HPDE6-E6E7 (cell line): ENCODE measurements at regions not wholly inside any gene's neighbourhood (a gene's known extent, or its start where the extent isn't known, plus 50 kb on each side); places are given as distances from the start of the nearest gene placed in this dataset.
"Not testable (repeated sequence)": the region's sequence is repeated elsewhere in the genome, so short reads cannot be mapped to it uniquely, and the experiment has no call there.

Experiments
- DNase-seq: peaks from one replicate; pipeline ENCODE4 v3.0.0; 2011; ENCODE audit warnings: missing footprints; ENCODE audit errors: extremely low spot score

- not testable (repeated sequence) for DNase-seq
Observed at GRCh38 chr4:132351606-132352005, 797.5 kb upstream of the PCDH10 start.

DNA sequence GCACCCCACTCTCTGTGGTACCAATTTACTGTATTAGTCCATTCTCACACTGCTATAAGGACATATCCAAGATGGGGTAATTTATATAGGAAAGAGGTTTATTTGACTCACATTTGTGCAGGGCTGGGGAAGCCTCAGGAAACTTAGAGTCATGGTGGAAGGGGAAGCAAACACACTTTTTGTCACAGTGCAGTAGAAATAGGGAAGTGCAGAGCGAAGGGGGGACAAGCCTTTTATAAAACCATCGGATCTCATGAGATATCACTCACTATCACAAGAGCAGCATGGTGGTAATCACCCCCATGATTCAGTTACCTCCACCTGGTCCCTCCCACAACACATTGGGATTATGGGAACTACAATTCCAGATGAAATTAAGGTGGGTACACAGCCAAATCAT lies 766.9 kb upstream of the PCDH10 start:
- DNase-seq = no peak

- DNase-seq = no peak
Observed at GRCh38 chr4:132383571-132384199, 765.4 kb upstream of the PCDH10 start.

- DNase-seq = no peak
Observed at GRCh38 chr4:132384709-132385108, 764.4 kb upstream of the PCDH10 start.

DNA sequence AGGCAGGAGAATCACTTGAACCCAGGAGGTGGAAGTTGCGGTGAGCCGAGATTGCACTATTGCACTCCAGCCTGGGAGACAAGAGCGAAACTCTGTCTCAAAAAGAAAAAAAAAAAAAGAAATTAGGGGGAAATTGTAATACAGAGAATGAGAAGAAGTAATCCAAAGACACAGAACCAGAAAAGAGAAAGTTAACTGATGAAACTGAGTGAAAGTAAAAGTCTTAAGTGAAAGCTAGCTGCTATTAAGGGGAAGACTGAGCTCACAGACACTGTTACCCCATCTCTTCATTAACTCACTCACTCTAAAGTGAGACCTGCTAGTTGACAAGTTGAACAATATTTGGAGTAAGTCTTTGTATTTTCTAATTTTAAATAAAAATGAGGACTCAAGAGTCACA lies 763.0 kb upstream of the PCDH10 start:
- no peak for DNase-seq

DNA sequence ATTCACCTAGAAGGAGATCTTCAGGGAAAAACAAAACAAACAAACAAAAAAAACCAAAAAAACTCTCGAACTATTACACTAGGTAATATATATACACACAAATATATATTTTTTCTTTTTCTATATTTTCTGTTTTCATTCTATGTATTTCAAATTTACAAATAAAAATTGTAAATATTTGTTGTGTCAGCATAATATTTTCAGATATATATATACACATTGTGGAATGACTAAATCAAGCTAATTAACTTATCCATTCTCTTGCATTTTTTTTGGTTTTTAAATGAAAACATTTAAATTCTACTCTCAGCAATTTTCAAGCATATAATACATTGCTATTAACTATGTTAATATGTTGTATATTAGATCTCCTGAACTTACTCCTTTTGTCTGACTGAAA lies 762.0 kb upstream of the PCDH10 start:
- no peak for DNase-seq

- DNase-seq = no peak
Observed at GRCh38 chr4:132395561-132395960, 753.5 kb upstream of the PCDH10 start.

GRCh38 chr4:132396636-132397035 lies 752.5 kb upstream of the PCDH10 start:
- no peak for DNase-seq

GRCh38 chr4:132417220-132417619 lies 731.9 kb upstream of the PCDH10 start:
- no peak for DNase-seq

DNA sequence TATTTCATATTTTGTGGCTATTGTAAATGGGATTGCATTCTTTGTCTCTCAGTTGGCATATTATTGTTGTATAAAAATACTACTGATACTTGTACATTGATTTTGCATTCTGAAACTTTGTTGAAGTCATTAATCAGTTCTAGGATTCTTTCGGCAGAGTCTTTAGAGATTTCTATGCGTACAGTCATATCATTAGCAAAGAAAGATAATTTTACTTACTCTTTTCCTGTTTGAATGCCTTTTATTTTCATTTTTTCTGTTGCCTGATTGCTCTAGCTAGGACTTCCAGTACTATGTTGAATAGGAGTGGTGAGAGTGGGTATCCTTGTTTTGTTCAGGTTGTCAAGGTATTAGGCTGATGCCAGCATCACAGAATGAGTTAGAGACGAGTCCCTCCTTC lies 722.0 kb upstream of the PCDH10 start:
- no peak for DNase-seq

DNA sequence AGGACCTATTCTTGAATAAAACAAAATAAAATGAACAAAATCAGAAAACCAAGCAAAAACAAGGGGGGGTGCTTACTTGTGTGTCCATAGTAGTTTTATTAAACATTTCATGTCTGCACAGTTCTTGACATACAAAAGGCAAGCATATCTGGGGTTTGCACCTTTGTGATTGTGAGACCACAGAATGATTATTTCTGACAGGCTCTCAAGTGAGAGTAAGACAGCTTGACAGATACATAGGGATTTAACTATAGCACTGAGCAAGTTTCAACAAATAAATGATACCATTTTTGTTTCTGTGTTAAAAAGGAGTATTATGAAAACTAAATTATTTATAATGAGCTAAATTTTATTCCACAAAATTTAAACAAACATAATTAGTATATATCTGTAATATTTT lies 712.0 kb upstream of the PCDH10 start:
- no peak for DNase-seq

DNA sequence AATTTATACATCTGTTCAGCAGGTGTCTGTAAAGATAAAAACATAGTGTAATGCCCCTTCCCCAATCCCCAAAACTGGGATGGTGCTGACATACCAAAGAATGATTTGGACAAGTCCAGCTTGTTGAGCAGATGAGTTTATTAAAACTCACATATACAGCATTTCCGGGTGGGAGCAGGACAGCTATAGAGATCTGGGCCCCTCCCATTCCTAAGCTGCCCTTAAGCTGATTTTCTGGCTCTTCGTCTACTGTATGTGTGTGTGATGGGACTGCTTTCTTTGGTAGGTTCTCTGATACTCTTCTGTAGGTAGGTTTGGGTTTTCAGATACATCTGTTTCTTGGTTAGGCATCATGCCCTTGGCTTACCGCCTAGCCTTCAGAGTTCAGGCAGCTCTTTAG lies 703.7 kb upstream of the PCDH10 start:
- DNase-seq = no peak

DNA sequence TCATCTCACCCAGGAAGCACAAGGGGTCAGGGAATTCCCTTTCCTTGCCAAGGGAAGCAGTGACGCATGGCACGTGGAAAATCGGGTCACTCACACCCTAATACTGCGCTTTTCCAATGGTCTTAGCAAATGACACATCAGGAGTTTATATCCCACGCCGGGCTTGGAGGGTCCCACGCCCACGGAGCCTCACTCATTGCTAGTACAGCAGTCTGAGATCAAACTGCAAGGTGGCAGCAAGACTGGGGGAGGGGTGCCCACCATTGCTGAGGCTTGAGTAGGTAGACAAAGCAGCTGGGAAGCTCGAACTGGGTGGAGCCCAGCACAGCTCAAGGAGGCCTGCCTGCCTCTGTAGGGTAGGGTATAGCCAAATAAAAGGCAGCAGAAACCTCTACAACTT lies 691.1 kb upstream of the PCDH10 start:
- DNase-seq = not testable (repeated sequence)

GRCh38 chr4:132479543-132479942 lies 669.6 kb upstream of the PCDH10 start:
- DNase-seq = no peak

DNA sequence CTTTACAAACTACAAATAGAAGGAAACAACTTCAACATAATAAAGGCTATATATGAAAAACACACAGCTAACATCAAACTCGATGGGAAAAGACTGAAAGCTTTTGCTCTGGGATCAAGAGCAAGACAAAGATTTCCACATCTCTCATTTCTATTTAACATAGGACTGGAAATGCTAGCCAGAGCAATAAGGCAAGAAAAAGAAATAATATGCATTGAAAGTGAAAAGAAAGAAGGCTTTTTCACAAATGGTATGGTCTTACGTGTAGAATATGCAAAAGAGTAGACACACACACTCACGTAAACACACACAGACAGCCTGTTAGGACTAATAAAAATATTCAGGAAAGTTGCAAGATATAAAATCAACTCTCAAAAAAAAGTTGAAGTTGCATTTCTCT lies 660.5 kb upstream of the PCDH10 start:
- no peak for DNase-seq

GRCh38 chr4:132493476-132493875 lies 655.6 kb upstream of the PCDH10 start:
- no peak for DNase-seq

- DNase-seq = not testable (repeated sequence)
Observed at GRCh38 chr4:132495267-132495812, 653.8 kb upstream of the PCDH10 start.

- no peak for DNase-seq
Observed at GRCh38 chr4:132498215-132498614, 650.9 kb upstream of the PCDH10 start.

GRCh38 chr4:132502096-132502552 lies 647.0 kb upstream of the PCDH10 start:
- no peak for DNase-seq

DNA sequence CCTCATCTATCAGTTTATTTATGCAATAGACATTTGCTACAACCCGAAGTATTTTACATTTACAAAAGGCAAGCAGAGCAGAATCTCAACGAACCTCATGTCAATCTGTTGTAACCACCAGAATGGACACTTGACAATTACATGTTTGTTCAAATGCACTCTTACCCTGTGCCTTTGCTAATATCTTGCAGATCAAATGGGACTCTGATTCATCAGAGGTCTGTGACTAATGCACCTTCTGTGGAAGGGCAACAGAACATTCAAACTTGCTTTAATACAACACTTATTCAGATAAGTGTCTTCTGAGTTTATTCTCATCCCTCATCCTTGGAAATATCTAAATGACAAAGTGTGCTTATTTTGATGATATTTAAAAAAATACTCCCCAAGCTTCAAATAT lies 644.7 kb upstream of the PCDH10 start:
- no peak for DNase-seq

DNA sequence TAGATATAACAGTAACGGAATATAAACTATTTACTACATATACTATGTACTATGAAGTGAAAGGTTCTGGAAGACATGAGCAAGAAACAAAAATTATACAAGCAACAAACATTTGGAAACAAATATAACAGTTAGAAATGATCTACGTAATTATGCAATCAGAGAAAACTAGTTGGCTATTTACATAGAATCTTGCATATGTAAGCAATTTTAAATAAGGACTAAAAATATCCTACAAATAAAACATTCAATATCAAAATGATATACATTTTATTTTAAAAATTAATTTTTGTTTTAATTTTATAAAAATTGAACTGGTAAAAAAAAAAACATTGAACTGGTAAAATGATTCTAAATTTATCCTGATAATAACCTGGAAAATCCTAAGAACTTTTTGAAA lies 642.5 kb upstream of the PCDH10 start:
- DNase-seq = no peak

DNA sequence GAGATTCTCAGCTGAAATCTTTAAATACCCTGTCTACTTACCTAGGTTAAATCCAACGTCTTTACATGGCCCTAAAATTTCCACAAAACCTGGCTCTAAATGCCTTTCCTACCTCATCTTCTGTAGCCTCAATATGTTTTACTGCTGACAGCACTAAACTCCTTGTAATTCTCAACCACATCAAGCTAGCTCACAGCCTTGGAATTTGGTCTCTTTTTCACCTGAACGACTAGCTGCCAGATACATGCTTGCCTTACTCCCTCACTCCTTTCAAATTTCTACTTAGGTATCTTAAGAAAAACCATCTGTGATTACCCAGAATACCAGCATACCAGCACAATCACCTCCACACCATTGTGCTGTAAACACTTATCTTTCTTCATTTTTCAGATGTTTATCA lies 635.6 kb upstream of the PCDH10 start:
- no peak for DNase-seq

DNA sequence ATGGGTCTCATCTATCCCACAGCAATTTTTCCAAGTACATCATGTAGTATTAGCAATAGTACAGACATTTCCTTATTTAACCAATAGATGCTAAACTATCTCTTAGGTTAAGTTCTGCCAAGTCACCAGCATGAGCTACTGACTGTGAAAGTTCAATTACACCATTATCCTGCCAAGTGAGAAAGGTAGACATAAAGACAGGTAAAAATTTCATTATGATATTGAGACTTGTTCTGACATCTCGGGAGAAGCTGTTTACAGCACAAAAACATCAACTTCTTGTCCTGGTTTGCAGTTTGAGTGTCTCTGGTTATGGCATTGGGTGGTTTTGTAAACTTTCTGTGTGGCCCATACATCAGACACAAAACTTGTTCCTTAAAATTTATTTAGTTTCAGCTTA lies 622.4 kb upstream of the PCDH10 start:
- no peak for DNase-seq

GRCh38 chr4:132527817-132528216 lies 621.3 kb upstream of the PCDH10 start:
- no peak for DNase-seq
